Testis (tissue), 2 donors: ENCODE measurements at regions not wholly inside any gene's neighbourhood (a gene's known extent, or its start where the extent isn't known, plus 50 kb on each side); places are given as distances from the start of the nearest gene placed in this dataset.

Experiments used
- POLR2A ChIP-seq: fragments of 450-650 bp; IDR thresholded peaks from one replicate; pipeline ENCODE4 v1.6.1; 2017; ENCODE audit warnings: antibody characterized with exemption, mild to moderate bottlenecking, moderate library complexity
- TF ChIP-seq, protein P1 (sequence below), 3 experiments: fragments of 450-650 bp in 2 of 3; fragments of 200-600 bp in 1 of 3; sonication (generic) in 1 of 3; IDR thresholded peaks; one replicate each; pipeline ENCODE4 v1.5.1; 2016 to 2019; ENCODE audit warnings: antibody characterized with exemption in 3 of 3, mild to moderate bottlenecking in 2 of 3, moderate library complexity in 1 of 3

DNA sequence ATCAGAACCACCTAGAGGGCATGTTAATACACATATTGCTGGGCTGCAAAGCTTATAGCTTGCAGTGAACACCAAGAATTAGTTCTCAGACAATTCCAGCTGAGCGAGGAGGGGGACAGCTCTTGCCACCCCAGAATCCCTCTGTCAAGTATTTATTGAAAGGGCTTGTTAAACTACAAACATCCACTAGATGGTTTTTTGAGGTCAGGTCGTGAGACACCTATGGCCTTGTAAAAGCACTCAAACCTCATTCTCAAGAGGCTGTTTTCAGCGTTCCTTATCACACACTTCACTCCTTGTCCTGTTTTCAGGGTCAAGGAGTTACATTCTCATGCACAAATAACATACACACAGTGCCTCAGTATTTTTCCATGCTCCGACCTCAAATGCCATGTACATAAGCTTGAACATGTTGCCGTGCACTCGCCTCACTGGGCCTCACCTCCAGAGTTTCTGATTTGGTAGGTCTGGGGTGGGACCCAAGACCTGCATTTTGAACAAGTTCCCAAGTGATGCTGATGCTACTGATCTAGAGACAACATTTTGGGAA lies 98.8 kb upstream of the PTPRR start:
- TF ChIP-seq, protein P1, sequence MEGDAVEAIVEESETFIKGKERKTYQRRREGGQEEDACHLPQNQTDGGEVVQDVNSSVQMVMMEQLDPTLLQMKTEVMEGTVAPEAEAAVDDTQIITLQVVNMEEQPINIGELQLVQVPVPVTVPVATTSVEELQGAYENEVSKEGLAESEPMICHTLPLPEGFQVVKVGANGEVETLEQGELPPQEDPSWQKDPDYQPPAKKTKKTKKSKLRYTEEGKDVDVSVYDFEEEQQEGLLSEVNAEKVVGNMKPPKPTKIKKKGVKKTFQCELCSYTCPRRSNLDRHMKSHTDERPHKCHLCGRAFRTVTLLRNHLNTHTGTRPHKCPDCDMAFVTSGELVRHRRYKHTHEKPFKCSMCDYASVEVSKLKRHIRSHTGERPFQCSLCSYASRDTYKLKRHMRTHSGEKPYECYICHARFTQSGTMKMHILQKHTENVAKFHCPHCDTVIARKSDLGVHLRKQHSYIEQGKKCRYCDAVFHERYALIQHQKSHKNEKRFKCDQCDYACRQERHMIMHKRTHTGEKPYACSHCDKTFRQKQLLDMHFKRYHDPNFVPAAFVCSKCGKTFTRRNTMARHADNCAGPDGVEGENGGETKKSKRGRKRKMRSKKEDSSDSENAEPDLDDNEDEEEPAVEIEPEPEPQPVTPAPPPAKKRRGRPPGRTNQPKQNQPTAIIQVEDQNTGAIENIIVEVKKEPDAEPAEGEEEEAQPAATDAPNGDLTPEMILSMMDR (IDR thresholded peaks at IDR 0.05), result no peak
- no peak for TF ChIP-seq POLR2A
